Panc1 (cell line): ENCODE measurements at regions not wholly inside any gene's neighbourhood (a gene's known extent, or its start where the extent isn't known, plus 50 kb on each side); places are given as distances from the start of the nearest gene placed in this dataset.

ENCODE experiments used
- ATAC-seq: fragments of 200-7000 bp; cut with Tn5 transposase; 2 replicates; pipeline ENCODE4 v1.9.1; 2020; ENCODE audit warnings: mild to moderate bottlenecking, moderate library complexity
- BruUV-seq: library from RNA; stranded (reverse); fragments of 400-500 nt; replicated peaks from 2 replicates; lab custom pipeline; 2021; lab: Mats Ljungman, UMichigan
- CTCF ChIA-PET: fragments of 300-600 bp; sonication (Branson Sonifier 250); formaldehyde crosslinking; loops from one replicate; lab custom pipeline; 2022; ENCODE audit warnings: antibody characterized with exemption; lab: Charles Lee
- POLR2A ChIA-PET: fragments of 300-600 bp; sonication (Branson Sonifier 250); formaldehyde crosslinking; loops from one replicate; lab custom pipeline; 2022; ENCODE audit warnings: antibody characterized with exemption; lab: Charles Lee
- DNase-seq: peaks from one replicate; pipeline ENCODE4 v3.0.0-alpha.2; 2010; ENCODE audit warnings: low read depth, low spot score
- H3K27ac ChIP-seq: 2 replicates; pipeline ENCODE4 v1.5.1; 2011; ENCODE audit warnings: mild to moderate bottlenecking, low read length, inconsistent platforms
- H3K27me3 ChIP-seq: fragments of 200-500 bp; sonication (Bioruptor generic); 2 replicates; pipeline ENCODE4 v1.6.0; 2014; ENCODE audit warnings: low read length, inconsistent platforms; ENCODE audit not compliant: control insufficient read depth, insufficient read depth
- H3K36me3 ChIP-seq: fragments of 200-500 bp; sonication (Bioruptor generic); 2 replicates; pipeline ENCODE4 v1.5.1; 2014; ENCODE audit warnings: inconsistent platforms, mild to moderate bottlenecking, low read length, moderate library complexity; ENCODE audit not compliant: control insufficient read depth, insufficient read depth
- H3K4me1 ChIP-seq: 2 replicates; pipeline ENCODE4 v1.5.1; 2011; ENCODE audit warnings: inconsistent platforms, mild to moderate bottlenecking, low read length, moderate library complexity; ENCODE audit not compliant: control insufficient read depth, insufficient read depth
- H3K4me3 ChIP-seq, 2 experiments: 2 replicates each; pipeline ENCODE4 v1.5.1; 2011 to 2012; ENCODE audit warnings: low read depth in 2 of 2, low read length in 2 of 2, mild to moderate bottlenecking in 2 of 2, inconsistent platforms in 1 of 2, moderate library complexity in 1 of 2
- H3K9me3 ChIP-seq: fragments of 200-500 bp; sonication (Bioruptor generic); 2 replicates; pipeline ENCODE4 v1.5.1; 2014; ENCODE audit warnings: low read depth, mild to moderate bottlenecking, inconsistent platforms, low read length, moderate library complexity; ENCODE audit not compliant: control insufficient read depth, insufficient read depth
- POLR2AphosphoS5 ChIP-seq: IDR thresholded peaks from 2 replicates; pipeline ENCODE4 v1.6.1; 2012; ENCODE audit warnings: mild to moderate bottlenecking, low read depth, low read length, moderate library complexity
- SIN3A ChIP-seq: IDR thresholded peaks from 2 replicates; pipeline ENCODE4 v1.6.1; 2012; ENCODE audit warnings: low read depth, mild to moderate bottlenecking, low read length, moderate library complexity, borderline replicate concordance; ENCODE audit not compliant: insufficient read depth
- TCF7L2 ChIP-seq: IDR thresholded peaks from 2 replicates; pipeline ENCODE4 v1.6.1; 2011; ENCODE audit warnings: mild to moderate bottlenecking, low read depth, low read length, inconsistent platforms
- in situ Hi-C: cut with HindIII; loops from 2 replicates; pipeline ENCODE4 v1.10.0; 2016; ENCODE audit warnings: low sequenced_read_pairs, low pct_unique_long_range_greater_than_20kb
- intact Hi-C: fragments of 100-400 bp; cut with micrococcal nuclease; formaldehyde crosslinking; loops from one replicate; pipeline ENCODE4 v1.10.0; 2022; ENCODE audit not compliant: unreplicated experiment
- TF ChIP-seq, protein P1 (sequence below): fragments of 450-650 bp; IDR thresholded peaks from 2 replicates; pipeline ENCODE4 v1.5.1; 2017; ENCODE audit warnings: mild to moderate bottlenecking
- TF ChIP-seq, protein P2 (sequence below), 2 experiments: IDR thresholded peaks; 2 replicates each; pipeline ENCODE4 v1.6.1; 2011 to 2012; ENCODE audit warnings: low read depth in 2 of 2, control low read depth in 1 of 2, low read length in 1 of 2, mild to moderate bottlenecking in 1 of 2, moderate library complexity in 1 of 2; ENCODE audit not compliant: insufficient read depth in 1 of 2

GRCh38 chr22:27697888-27698287 is 103.7 kb downstream of the MN1 start:
- TF ChIP-seq TCF7L2 = no peak
- TF ChIP-seq, protein P1, sequence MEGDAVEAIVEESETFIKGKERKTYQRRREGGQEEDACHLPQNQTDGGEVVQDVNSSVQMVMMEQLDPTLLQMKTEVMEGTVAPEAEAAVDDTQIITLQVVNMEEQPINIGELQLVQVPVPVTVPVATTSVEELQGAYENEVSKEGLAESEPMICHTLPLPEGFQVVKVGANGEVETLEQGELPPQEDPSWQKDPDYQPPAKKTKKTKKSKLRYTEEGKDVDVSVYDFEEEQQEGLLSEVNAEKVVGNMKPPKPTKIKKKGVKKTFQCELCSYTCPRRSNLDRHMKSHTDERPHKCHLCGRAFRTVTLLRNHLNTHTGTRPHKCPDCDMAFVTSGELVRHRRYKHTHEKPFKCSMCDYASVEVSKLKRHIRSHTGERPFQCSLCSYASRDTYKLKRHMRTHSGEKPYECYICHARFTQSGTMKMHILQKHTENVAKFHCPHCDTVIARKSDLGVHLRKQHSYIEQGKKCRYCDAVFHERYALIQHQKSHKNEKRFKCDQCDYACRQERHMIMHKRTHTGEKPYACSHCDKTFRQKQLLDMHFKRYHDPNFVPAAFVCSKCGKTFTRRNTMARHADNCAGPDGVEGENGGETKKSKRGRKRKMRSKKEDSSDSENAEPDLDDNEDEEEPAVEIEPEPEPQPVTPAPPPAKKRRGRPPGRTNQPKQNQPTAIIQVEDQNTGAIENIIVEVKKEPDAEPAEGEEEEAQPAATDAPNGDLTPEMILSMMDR = no peak
- no peak for TF ChIP-seq SIN3A
- TF ChIP-seq, protein P2, sequence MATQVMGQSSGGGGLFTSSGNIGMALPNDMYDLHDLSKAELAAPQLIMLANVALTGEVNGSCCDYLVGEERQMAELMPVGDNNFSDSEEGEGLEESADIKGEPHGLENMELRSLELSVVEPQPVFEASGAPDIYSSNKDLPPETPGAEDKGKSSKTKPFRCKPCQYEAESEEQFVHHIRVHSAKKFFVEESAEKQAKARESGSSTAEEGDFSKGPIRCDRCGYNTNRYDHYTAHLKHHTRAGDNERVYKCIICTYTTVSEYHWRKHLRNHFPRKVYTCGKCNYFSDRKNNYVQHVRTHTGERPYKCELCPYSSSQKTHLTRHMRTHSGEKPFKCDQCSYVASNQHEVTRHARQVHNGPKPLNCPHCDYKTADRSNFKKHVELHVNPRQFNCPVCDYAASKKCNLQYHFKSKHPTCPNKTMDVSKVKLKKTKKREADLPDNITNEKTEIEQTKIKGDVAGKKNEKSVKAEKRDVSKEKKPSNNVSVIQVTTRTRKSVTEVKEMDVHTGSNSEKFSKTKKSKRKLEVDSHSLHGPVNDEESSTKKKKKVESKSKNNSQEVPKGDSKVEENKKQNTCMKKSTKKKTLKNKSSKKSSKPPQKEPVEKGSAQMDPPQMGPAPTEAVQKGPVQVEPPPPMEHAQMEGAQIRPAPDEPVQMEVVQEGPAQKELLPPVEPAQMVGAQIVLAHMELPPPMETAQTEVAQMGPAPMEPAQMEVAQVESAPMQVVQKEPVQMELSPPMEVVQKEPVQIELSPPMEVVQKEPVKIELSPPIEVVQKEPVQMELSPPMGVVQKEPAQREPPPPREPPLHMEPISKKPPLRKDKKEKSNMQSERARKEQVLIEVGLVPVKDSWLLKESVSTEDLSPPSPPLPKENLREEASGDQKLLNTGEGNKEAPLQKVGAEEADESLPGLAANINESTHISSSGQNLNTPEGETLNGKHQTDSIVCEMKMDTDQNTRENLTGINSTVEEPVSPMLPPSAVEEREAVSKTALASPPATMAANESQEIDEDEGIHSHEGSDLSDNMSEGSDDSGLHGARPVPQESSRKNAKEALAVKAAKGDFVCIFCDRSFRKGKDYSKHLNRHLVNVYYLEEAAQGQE (IDR thresholded peaks at IDR 0.05; ENCODE audit: insufficient read depth in 1 of 2, low read depth in 2 of 2, low read length in 1 of 2) = no peak
- no peak for TF ChIP-seq POLR2AphosphoS5
- in situ Hi-C loops (no loop called here), intact Hi-C loops (no loop called here)
- no peaks in the 10 kb centered on the region for H3K4me1 ChIP-seq
- ATAC-seq (no peak), DNase-seq (no peak)
- H3K27me3 ChIP-seq = no peaks in the 10 kb centered on the region; the same call in 1 of the 2 replicates
- no TSS peak for BruUV-seq
- H3K27ac ChIP-seq = no peak overlapping the region
- no peaks in the 10 kb centered on the region for H3K36me3 ChIP-seq
- ChIA-PET POLR2A (interaction anchor here (0.6 kb wide), 1 partner anchor 27 kb away, joined by 4 read pairs; no protein-coding TSS in a partner anchor), CTCF (no interaction called here)
- H3K4me3 ChIP-seq = no peak overlapping the region
- H3K9me3 ChIP-seq = no peaks in the 10 kb centered on the region
